NCI-H128 (cell line): ENCODE measurements at regions not wholly inside any gene's neighbourhood (a gene's known extent, or its start where the extent isn't known, plus 50 kb on each side); places are given as distances from the start of the nearest gene placed in this dataset.

Experiments
- DNase-seq: peaks from one replicate; lab custom pipeline; 2025; ENCODE audit not compliant: unreplicated experiment; lab: John Stamatoyannopoulos, UW

GRCh38 chr2:240208631-240209211 is 68.3 kb upstream of the OTOS start:
- no peak for DNase-seq

- DNase-seq = no peak
Observed at GRCh38 chr2:240209493-240209892, 69.0 kb upstream of the OTOS start.

GRCh38 chr2:240210198-240210965 is 69.9 kb upstream of the OTOS start:
- no peak for DNase-seq

- DNase-seq = no peak
Observed at GRCh38 chr2:240211096-240211495, 70.6 kb upstream of the OTOS start.

GRCh38 chr2:240211598-240212424 is 71.4 kb upstream of the OTOS start:
- no peak for DNase-seq

- DNase-seq = no peak
Observed at GRCh38 chr2:240212425-240213225, 72.2 kb upstream of the OTOS start.

GRCh38 chr2:240213226-240213475 is 72.7 kb upstream of the OTOS start:
- DNase-seq = no peak

- DNase-seq = no peak
Observed at GRCh38 chr2:240213476-240214421, 73.3 kb upstream of the OTOS start.

GRCh38 chr2:240214790-240215675 is 74.6 kb upstream of the OTOS start:
- DNase-seq = no peak

GRCh38 chr2:240215676-240216051 is 75.2 kb upstream of the OTOS start:
- no peak for DNase-seq

- no peak for DNase-seq
Observed at GRCh38 chr2:240216167-240216566, 75.7 kb upstream of the OTOS start.

GRCh38 chr2:240217431-240218301 is 77.2 kb upstream of the OTOS start:
- no peak for DNase-seq

GRCh38 chr2:240219208-240219890 is 78.9 kb upstream of the OTOS start:
- DNase-seq = no peak

GRCh38 chr2:240220371-240220770 is 79.9 kb upstream of the OTOS start:
- no peak for DNase-seq

GRCh38 chr2:240223631-240224030 is 83.2 kb upstream of the OTOS start:
- DNase-seq = no peak

- DNase-seq = no peak
Observed at GRCh38 chr2:240224676-240225075, 84.2 kb upstream of the OTOS start.

- DNase-seq = no peak
Observed at GRCh38 chr2:240225131-240225530, 84.7 kb upstream of the OTOS start.
